HG03108 (cell line): ENCODE measurements at regions not wholly inside any gene's neighbourhood (a gene's known extent, or its start where the extent isn't known, plus 50 kb on each side); places are given as distances from the start of the nearest gene placed in this dataset.
"Not testable (repeated sequence)": the region's sequence is repeated elsewhere in the genome, so short reads cannot be mapped to it uniquely, and the experiment has no call there.

ENCODE experiments used
- ATAC-seq: cut with Tn5 transposase; IDR thresholded peaks from one replicate; pipeline ENCODE4 v1.9.1; 2021; ENCODE audit warnings: moderate library complexity; ENCODE audit not compliant: unreplicated experiment

GRCh38 chr9:106179191-106179590, 484.9 kb downstream of the TMEM38B start:
- no peak for ATAC-seq

DNA sequence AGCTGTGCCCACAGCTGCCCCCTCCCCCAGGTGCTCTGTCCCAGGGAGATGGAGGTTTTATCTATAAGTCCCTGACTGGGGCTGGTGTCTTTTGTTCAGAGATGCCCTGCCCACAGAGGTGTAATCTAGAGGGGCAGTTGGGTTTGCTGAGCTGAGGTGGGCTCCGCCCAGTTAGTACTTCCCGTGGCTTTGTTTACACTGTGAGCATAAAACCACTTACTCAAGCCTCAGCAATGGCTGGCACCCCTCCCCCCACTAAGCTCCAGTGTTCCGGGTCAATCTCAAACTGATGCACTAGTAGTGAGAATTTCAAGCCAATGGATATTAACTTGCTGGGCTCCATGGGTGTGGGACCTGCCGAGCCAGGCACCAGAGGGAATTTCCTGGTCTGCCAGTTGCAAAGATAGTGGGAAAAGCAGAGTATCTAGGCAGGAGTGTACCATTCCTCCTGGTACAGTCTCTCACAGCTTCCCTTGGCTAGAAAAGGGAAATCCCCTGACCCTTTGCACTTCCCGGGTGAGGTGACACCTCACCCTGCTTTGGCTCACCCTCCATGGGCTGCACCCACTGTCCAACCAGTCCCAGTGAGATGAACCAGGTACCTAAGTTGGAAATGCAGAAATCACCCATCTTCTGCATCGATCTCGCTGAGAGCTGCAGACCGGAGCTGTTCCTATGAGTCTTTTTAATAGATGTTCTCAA, 509.6 kb downstream of the TMEM38B start:
- ATAC-seq = not testable (repeated sequence)

DNA sequence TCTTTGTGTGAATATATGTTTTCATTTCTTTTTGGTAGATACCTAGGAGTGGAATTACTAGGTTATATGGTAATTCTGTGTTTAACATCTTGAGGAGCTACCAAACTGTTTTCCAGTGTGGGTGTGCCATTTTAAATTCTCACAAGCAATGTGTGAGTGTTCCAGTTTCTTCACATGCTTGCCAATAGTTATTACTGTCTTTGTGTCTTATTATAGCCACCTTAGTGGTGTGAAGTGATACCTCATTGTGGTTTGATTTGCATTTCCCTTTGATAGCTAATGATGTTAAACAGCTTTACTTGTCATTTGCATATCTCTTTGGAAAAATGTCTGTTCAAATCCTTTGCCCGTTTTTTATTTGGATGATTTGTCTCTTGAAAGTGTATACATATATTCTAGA, 513.0 kb downstream of the TMEM38B start:
- ATAC-seq = no peak

DNA sequence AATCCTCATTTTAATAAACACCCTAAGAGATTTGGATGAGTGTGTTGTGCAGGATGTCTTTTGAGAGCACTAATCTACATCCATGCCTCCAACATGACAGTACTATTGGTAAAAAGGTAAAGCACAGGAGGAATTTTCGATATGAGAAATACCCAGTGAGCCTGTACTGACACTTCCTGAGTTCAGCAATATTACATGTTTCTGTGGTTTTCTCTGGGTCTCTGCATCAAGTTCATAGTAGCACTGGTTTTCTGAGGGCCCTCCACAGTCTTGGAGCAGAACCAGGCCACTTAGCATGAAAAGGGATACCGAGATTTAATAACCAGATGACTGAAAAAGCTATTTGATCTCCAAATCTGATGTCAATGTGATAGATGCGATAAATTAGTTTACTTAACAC, 524.1 kb downstream of the TMEM38B start:
- peak; percentile 40 for ATAC-seq

GRCh38 chr9:106218854-106219253, 524.5 kb downstream of the TMEM38B start:
- ATAC-seq = peak; percentile 59

GRCh38 chr9:106220415-106220814, 526.1 kb downstream of the TMEM38B start:
- no peak for ATAC-seq

DNA sequence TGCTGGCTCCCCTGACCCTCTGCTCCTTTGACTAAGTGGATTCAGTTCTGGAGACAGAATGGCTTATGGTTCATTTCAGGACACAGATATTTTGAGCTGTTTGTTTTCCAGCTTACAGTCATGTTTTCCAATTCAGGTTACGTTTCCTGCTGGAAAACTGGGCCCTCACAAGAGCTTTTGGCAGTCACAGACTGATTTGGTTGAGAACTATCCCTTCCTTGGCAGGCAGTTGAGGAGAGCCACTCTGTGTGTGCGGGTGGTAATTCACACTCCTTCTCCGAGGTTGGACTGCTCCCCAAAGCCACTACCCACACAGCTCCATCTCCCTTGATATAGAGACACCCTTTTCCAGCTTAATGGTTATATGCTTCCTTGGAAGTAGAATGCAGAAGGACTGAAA, 534.5 kb downstream of the TMEM38B start:
- ATAC-seq = no peak

DNA sequence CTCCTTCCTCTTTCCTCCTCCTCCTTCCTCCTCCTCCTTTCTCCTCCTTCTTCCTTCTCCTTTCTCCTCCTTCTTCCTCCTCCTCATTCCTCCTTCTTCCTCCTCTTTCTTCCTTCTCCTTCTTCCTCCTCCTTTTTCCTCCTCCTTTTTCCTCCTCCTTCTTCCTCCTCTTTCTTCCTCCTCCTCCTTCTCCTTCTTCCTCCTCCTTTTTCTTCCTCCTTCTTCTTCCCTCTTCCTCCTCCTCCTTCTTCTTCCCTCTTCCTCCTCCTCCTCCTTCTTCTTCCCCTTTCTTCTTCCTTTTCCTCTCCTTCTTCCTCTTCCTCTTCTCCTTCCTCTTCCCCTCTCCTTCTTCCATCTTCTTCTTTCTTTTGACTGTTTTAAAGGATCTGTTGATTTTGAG, 538.8 kb downstream of the TMEM38B start:
- no peak for ATAC-seq

DNA sequence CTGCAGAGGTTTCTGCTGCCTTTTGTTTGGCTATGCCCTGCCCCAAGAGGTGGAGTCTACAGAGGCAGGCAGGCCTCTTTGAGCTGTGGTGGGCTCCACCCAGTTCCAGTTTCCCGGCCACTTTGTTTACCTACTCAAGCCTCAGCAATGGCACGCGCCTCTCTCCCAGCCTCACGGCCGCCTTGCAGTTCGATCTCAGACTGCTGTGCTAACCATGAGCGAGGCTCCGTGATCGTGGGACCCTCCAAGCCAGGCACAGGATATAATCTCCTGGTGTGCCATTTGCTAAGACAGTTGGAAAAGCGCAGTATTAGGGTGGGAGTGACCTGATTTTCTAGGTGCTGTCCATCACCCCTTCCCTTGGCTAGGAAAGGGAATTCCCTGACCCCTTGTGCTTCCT, 566.6 kb downstream of the TMEM38B start:
- ATAC-seq = not testable (repeated sequence)

GRCh38 chr9:106277966-106278365, 583.6 kb downstream of the TMEM38B start:
- ATAC-seq = no peak

GRCh38 chr9:106283769-106284168, 579.2 kb upstream of the ZNF462 start:
- no peak for ATAC-seq

DNA sequence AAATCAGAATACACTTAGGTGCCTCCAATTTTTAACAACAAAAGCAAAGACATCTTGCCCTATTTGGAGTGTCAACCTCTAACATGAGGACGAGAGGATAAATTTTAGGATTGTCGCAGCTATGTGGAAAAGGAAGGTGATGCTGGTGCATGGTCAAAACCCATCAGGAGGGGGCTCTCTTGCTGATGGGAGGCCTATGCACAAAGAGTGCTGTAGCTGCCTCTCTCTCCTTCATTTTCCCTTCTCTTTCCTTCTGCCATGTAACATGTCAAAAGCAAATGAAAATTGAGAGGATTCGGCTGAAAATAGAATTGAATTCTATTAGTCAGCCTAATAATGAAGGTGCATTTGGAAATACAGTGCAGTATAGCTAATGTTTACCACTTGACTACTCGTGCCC, 578.7 kb upstream of the ZNF462 start:
- no peak for ATAC-seq

DNA sequence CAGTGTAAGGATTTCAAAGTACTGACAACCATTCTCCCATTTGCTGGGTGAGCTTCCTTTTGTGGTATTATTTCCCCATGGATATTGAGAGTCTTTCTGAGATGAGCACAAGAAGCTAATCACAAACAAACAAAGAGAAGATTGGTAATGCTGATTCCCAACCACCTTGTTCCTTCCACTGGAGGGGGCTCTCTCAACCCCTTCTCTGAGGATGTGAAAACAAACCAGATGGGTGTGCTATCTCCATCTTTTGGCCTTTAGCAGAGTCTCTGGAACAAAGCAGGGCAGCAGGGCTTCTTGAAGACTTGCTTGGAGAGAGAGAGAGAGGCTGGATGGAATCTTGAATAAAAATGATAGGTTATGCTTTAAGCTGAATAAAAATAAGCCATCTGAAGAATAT, 576.7 kb upstream of the ZNF462 start:
- ATAC-seq = no peak

GRCh38 chr9:106287091-106287631, 575.8 kb upstream of the ZNF462 start:
- no peak for ATAC-seq

DNA sequence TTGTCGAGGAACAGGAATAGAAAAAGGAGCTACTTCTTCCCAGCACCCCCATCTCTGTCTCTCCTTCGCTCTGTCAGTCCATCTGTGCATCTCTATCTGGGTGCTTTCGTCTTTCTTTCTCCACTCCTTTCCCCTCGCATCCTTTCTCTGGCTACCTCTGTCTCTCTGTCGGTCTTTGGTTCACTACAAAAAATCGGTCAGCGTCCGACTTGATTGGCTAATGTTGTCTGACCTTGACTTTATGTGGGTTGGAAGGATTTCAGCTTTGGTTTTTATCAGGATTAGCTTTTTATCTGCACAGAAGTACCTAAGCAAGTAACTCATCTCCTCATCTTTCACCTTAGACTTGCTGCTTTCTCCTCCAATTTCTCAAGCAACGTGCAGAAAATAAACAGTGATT, 575.2 kb upstream of the ZNF462 start:
- ATAC-seq = no peak

GRCh38 chr9:106288689-106289088, 574.3 kb upstream of the ZNF462 start:
- no peak for ATAC-seq

DNA sequence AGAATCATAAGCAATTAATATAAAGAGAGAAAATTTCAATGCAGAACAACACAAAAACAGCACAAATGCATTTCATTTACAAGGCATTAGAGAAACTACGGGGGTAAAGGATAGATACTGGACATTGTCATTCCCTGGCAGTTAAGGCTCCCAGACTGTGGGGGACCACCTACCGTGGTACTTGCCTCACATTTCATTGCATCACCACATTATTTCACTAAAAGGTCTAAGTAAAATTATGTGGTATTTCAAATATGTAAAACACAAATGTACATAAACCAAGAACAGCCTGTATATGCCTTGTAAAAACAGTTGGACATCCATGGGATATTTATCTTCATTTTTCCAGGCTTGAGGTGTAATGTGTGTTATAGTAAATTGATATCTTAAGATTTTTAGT, 571.2 kb upstream of the ZNF462 start:
- no peak for ATAC-seq

- no peak for ATAC-seq
Observed at GRCh38 chr9:106296426-106296825, 566.5 kb upstream of the ZNF462 start.

- no peak for ATAC-seq
Observed at GRCh38 chr9:106298997-106299396, 564.0 kb upstream of the ZNF462 start.

DNA sequence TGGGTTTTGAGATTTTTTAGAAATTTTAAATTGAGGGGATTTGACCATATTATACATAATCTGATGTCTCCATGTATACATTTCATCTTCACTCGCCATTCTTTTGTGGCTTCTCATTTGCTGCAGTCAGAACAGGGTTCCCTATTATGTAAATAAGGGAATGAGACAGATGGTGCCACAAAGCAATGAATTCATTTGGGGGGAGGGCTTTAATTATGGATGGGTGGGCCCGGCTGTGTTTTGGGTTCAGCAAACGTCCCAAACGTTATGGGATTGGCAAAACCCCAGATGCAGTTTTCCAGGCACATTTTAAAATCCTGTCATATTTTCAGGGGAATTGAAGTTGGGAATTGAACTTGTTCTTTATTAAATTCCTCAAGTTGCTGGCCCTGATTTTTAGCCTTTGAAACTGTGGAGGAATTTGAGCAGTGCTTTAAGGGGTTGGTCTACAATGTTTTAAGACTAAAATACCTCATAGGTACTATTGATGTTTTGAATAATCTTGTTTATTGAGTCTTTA, 558.5 kb upstream of the ZNF462 start:
- ATAC-seq = no peak

DNA sequence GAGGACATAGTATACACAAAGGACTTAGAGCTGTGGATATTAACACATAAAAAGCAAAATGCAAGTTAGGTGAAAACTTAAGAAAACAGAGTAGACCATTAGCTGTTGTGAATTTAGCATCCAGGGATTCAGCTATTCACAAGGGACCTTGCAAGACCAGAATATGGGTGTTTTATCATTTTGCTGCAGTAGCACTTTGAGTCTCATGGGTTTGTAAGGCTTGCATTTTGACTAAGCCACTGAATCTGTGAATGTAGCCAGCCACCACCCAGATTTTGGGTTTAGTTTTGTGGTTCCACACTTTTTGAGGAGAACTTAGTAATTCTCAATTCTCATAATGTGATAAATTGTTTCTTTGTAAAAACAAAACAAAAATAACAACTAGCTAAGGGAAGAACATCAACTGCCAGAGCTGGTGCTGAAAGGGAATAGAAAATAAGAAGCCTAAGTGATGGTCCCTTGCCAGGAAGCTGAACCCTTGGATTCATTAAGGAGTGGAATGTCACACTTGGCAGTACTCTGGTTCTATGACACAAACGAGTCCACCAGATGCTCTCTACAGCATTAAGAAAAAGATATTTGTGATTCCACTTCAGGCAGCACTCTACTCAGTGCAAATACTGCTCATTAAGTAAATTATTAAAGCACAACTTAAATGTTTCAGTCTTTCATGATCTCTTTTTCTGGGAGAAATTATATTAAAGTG, 557.4 kb upstream of the ZNF462 start:
- no peak for ATAC-seq

- ATAC-seq = no peak
Observed at GRCh38 chr9:106307670-106308069, 555.3 kb upstream of the ZNF462 start.
